RWPE2 (cell line): ENCODE measurements at regions not wholly inside any gene's neighbourhood (a gene's known extent, or its start where the extent isn't known, plus 50 kb on each side); places are given as distances from the start of the nearest gene placed in this dataset.

Source experiments
- ATAC-seq: fragments of 200-7000 bp; cut with Tn5 transposase; 3 replicates; pipeline ENCODE4 v1.9.1; 2021; ENCODE audit warnings: low read depth
- DNase-seq: peaks from one replicate; pipeline ENCODE4 v3.0.0-alpha.2; 2020; ENCODE audit warnings: low spot score
- H3K27ac ChIP-seq: fragments of 450-650 bp; 2 replicates; pipeline ENCODE4 v1.5.1; 2017; ENCODE audit warnings: mild to moderate bottlenecking; ENCODE audit not compliant: poor library complexity, severe bottlenecking
- H3K27me3 ChIP-seq: fragments of 250-450 bp; sonication (Bioruptor Pico); 2 replicates; pipeline ENCODE4 v1.5.1; 2021; ENCODE audit warnings: mild to moderate bottlenecking, moderate library complexity; ENCODE audit not compliant: insufficient read depth, poor library complexity, severe bottlenecking
- H3K36me3 ChIP-seq: fragments of 250-450 bp; sonication (Bioruptor Pico); 2 replicates; pipeline ENCODE4 v1.5.1; 2020; ENCODE audit warnings: low read depth, mild to moderate bottlenecking, moderate library complexity
- H3K4me1 ChIP-seq: fragments of 250-450 bp; sonication (Bioruptor Pico); 2 replicates; pipeline ENCODE4 v1.5.1; 2021; ENCODE audit warnings: mild to moderate bottlenecking, moderate library complexity; ENCODE audit not compliant: insufficient read depth, poor library complexity, severe bottlenecking
- H3K4me3 ChIP-seq: fragments of 250-450 bp; sonication (Bioruptor Pico); 2 replicates; pipeline ENCODE4 v1.5.1; 2021; ENCODE audit warnings: mild to moderate bottlenecking, moderate library complexity; ENCODE audit not compliant: severe bottlenecking
- H3K9me3 ChIP-seq: fragments of 250-450 bp; sonication (Bioruptor Pico); 2 replicates; pipeline ENCODE4 v1.5.1; 2021; ENCODE audit warnings: mild to moderate bottlenecking, moderate library complexity; ENCODE audit not compliant: severe bottlenecking
- TF ChIP-seq, protein P1 (sequence below): fragments of 450-650 bp; IDR thresholded peaks from one replicate; pipeline ENCODE4 v1.5.1; 2017; ENCODE audit warnings: mild to moderate bottlenecking, moderate library complexity; ENCODE audit not compliant: poor library complexity, severe bottlenecking

DNA sequence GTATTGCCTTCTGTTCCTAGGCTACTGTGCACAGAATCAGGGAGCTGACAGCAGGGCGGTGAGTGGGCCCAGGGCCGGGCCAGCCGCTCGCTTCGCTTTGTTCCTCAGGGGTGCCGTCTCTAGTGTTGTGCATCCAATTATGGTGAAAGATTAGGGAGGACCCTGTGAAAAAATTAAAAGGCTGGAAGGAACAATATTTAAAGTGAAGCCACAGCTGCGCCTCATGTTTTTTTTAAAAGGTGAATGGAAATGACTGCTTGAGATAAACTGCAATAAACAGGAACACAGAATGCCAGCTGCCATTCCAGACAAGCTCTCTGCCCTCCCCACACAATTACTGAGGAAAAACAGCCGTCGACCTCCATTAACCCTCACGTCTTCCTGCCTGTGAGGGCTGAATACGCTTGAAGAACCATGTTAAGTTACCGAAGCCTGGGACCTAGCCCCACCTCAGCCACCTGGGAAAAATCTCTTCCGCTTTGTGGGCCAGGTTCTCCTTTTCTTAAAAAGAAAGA, 132.0 kb upstream of the IL12A start:
- H3K27me3 ChIP-seq = no peaks in the 10 kb centered on the region
- TF ChIP-seq, protein P1, sequence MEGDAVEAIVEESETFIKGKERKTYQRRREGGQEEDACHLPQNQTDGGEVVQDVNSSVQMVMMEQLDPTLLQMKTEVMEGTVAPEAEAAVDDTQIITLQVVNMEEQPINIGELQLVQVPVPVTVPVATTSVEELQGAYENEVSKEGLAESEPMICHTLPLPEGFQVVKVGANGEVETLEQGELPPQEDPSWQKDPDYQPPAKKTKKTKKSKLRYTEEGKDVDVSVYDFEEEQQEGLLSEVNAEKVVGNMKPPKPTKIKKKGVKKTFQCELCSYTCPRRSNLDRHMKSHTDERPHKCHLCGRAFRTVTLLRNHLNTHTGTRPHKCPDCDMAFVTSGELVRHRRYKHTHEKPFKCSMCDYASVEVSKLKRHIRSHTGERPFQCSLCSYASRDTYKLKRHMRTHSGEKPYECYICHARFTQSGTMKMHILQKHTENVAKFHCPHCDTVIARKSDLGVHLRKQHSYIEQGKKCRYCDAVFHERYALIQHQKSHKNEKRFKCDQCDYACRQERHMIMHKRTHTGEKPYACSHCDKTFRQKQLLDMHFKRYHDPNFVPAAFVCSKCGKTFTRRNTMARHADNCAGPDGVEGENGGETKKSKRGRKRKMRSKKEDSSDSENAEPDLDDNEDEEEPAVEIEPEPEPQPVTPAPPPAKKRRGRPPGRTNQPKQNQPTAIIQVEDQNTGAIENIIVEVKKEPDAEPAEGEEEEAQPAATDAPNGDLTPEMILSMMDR = no peak
- no peaks in the 10 kb centered on the region for H3K36me3 ChIP-seq
- peak overlapping the region; percentile 95 for H3K27ac ChIP-seq
- no peak for ATAC-seq
- peaks cover 73% of the 10 kb centered on the region for H3K4me1 ChIP-seq
- DNase-seq = no peak
- no peak overlapping the region for H3K4me3 ChIP-seq
- no peaks in the 10 kb centered on the region for H3K9me3 ChIP-seq

DNA sequence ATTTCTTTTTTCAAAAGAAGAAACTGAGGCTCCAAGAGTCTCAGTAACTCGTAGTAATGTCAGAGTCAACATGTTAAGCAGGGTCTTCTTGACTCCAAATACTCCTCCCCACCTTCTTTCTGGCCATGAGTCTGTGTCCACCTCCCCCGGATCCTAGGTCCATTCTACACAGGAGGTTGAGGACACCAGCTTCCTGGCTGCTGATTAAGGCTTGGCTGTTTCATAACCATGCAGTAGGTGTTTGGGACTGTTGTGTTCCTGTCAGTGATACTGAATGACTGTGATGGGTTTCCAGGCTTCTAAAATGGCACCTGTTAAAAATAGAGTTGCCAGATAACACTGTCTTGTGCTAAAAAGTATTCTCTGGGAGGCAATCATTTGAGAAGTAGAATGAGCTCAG, 130.8 kb upstream of the IL12A start:
- H3K27ac ChIP-seq = no peak overlapping the region
- DNase-seq = no peak
- TF ChIP-seq, protein P1 = no peak
- H3K4me3 ChIP-seq = no peak overlapping the region
- H3K9me3 ChIP-seq = no peaks in the 10 kb centered on the region
- H3K27me3 ChIP-seq = no peaks in the 10 kb centered on the region
- ATAC-seq = no peak
- H3K36me3 ChIP-seq = no peaks in the 10 kb centered on the region
- peaks cover 64% of the 10 kb centered on the region for H3K4me1 ChIP-seq

DNA sequence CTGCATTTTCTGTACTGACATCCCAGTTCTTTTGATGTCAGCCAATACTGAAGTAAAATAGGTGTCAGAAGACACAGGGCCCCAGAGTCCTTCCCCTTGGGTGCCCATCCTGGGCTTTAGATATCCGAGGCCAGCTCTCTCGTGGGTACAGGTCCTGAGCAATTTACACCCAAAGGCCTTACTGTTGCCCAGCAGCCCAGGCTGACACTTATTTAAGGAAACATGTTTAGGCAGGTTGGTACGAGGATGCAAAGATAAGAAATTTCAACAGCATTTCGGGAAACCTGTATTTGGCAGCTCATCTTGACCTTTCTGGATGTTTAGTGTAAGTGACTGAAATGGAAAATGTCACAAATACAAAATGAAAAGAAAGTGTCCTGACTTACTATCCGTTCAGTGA, 130.0 kb upstream of the IL12A start:
- TF ChIP-seq, protein P1 = no peak
- Histone ChIP-seq H3K4me1 (peaks cover 56% of the 10 kb centered on the region), H3K27me3 (no peaks in the 10 kb centered on the region), H3K36me3 (no peaks in the 10 kb centered on the region), H3K9me3 (no peaks in the 10 kb centered on the region), H3K4me3 (no peak overlapping the region), H3K27ac (peak overlapping the region; percentile 25)
- ATAC-seq = no peak
- no peak for DNase-seq

DNA sequence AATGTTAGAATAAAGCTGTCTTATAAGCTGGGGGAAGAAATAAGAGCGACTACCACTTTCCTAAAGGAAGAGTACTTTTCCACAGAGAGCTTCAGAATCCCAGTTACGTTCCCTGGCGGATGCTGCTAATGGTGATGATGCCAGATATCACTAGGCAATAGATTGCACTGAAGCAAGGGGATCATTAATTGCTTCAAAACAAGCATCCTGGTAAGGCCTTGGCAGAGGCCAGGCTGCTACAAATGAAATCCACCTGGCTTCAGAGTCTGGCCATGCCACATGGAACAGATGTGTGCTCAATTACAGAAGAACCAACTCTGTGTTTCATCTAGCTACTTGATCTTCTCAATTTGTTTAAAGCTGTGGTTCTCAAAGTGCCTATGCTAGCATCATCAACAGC, 129.2 kb upstream of the IL12A start:
- DNase-seq = no peak

DNA sequence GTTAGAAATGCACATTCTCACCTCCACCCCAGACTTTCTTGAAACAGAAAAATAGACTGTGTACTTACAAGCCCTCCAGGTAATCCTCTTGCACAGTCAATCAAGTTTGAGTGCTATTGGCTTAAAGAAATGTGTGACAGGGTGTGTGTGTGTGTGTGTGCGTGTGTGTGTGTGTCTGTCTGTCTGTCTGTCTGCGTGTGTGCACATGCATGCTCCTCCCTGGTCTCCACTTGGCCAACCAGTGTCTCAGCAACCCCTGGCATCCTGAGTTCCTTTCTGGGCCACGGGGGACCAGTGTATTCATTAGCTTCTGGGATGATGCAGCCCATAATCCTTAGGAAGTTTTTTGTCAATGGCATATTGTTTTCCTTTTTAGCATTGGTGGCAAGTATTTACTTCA, 128.8 kb upstream of the IL12A start:
- no peak for DNase-seq
- peaks cover 59% of the 10 kb centered on the region for H3K4me1 ChIP-seq
- no peaks in the 10 kb centered on the region for H3K36me3 ChIP-seq
- ATAC-seq = no peak
- H3K27ac ChIP-seq = peak overlapping the region; percentile 25
- H3K9me3 ChIP-seq = no peaks in the 10 kb centered on the region
- TF ChIP-seq, protein P1 = no peak
- H3K4me3 ChIP-seq = no peak overlapping the region
- no peaks in the 10 kb centered on the region for H3K27me3 ChIP-seq

More for the DNA sequence above, 129.2 kb upstream of the IL12A start:
- no peaks in the 10 kb centered on the region for H3K9me3 ChIP-seq
- no peak for ATAC-seq
- H3K4me3 ChIP-seq = no peak overlapping the region
- TF ChIP-seq, protein P1 = no peak
- no peaks in the 10 kb centered on the region for H3K36me3 ChIP-seq
- peaks cover 56% of the 10 kb centered on the region for H3K4me1 ChIP-seq
- no peaks in the 10 kb centered on the region for H3K27me3 ChIP-seq
- peak overlapping the region; percentile 25 for H3K27ac ChIP-seq
